Vagina (tissue), 2 donors: ENCODE measurements at regions not wholly inside any gene's neighbourhood (a gene's known extent, or its start where the extent isn't known, plus 50 kb on each side); places are given as distances from the start of the nearest gene placed in this dataset.

Source experiments
- POLR2A ChIP-seq, 2 donors: fragments of 450-650 bp; IDR thresholded peaks; one replicate each; pipeline ENCODE4 v1.6.1; 2017; ENCODE audit warnings: antibody characterized with exemption in 2 of 2, mild to moderate bottlenecking in 2 of 2, moderate library complexity in 2 of 2
- TF ChIP-seq, protein P1 (sequence below), 3 experiments: fragments of 450-650 bp in 2 of 3; fragments of 200-600 bp in 1 of 3; sonication (generic) in 1 of 3; IDR thresholded peaks; one replicate each; pipeline ENCODE4 v1.5.1; 2017 to 2019; ENCODE audit warnings: antibody characterized with exemption in 3 of 3, mild to moderate bottlenecking in 2 of 3, moderate library complexity in 2 of 3

DNA sequence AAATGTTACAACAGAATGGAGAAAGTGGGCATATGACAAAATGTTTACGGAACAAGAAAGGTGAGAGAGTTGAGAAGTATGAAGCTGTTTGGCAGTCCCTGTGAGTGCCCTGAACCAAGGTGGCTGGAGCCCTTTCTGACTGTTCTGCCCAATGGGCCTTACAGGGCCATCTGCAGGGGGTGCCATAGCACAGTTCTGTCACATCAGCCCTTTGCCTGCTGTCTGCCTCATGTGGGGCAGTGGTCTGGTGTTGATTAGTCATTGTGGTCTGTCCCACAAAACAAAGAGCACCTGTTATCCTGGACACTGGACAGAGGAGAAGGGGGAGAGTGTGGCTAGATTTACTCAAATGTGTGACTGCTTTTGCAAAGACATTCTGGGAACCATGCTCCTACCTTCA is 51.5 kb upstream of the OSBPL3 start:
- TF ChIP-seq, protein P1, sequence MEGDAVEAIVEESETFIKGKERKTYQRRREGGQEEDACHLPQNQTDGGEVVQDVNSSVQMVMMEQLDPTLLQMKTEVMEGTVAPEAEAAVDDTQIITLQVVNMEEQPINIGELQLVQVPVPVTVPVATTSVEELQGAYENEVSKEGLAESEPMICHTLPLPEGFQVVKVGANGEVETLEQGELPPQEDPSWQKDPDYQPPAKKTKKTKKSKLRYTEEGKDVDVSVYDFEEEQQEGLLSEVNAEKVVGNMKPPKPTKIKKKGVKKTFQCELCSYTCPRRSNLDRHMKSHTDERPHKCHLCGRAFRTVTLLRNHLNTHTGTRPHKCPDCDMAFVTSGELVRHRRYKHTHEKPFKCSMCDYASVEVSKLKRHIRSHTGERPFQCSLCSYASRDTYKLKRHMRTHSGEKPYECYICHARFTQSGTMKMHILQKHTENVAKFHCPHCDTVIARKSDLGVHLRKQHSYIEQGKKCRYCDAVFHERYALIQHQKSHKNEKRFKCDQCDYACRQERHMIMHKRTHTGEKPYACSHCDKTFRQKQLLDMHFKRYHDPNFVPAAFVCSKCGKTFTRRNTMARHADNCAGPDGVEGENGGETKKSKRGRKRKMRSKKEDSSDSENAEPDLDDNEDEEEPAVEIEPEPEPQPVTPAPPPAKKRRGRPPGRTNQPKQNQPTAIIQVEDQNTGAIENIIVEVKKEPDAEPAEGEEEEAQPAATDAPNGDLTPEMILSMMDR (IDR thresholded peaks at IDR 0.05): no peak
- no peak for TF ChIP-seq POLR2A (IDR thresholded peaks at IDR 0.05)
